ENCODE measurements at regions not wholly inside any gene's neighbourhood (a gene's known extent, or its start where the extent isn't known, plus 50 kb on each side); places are given as distances from the start of the nearest gene placed in this dataset.

GRCh38 chr21:21722731-21723130 lies 724.5 kb downstream of the NCAM2 start:
- no peak for DNase-seq (ENCODE audit: low read depth in 2 of 2)

GRCh38 chr21:21730512-21730911 lies 732.3 kb downstream of the NCAM2 start:
- DNase-seq (ENCODE audit: low read depth in 2 of 2) = no peak

GRCh38 chr21:21731626-21732025 lies 733.4 kb downstream of the NCAM2 start:
- DNase-seq (ENCODE audit: low read depth in 2 of 2) = no peak

GRCh38 chr21:21734088-21734487 lies 735.9 kb downstream of the NCAM2 start:
- DNase-seq (ENCODE audit: low read depth in 2 of 2) = no peak

- no peak for DNase-seq (ENCODE audit: low read depth in 2 of 2)
Measured at GRCh38 chr21:21737186-21737585, 739.0 kb downstream of the NCAM2 start.

- no peak for DNase-seq (ENCODE audit: low read depth in 2 of 2)
Measured at GRCh38 chr21:21740207-21740606, 742.0 kb downstream of the NCAM2 start.

GRCh38 chr21:21750124-21750825 lies 752.1 kb downstream of the NCAM2 start:
- DNase-seq (ENCODE audit: low read depth in 2 of 2) = no peak

- DNase-seq (ENCODE audit: low read depth in 2 of 2) = peak in 1 of 2 donors; percentile 0
Measured at GRCh38 chr21:21751286-21751685, 753.1 kb downstream of the NCAM2 start.

- DNase-seq (ENCODE audit: low read depth in 2 of 2) = no peak
Measured at GRCh38 chr21:21762855-21763254, 764.6 kb downstream of the NCAM2 start.

- no peak for DNase-seq (ENCODE audit: low read depth in 2 of 2)
Measured at GRCh38 chr21:21764281-21764680, 766.1 kb downstream of the NCAM2 start.

GRCh38 chr21:21767276-21767675 lies 769.1 kb downstream of the NCAM2 start:
- no peak for DNase-seq (ENCODE audit: low read depth in 2 of 2)

GRCh38 chr21:21788591-21788990 lies 790.4 kb downstream of the NCAM2 start:
- DNase-seq (ENCODE audit: low read depth in 2 of 2) = no peak

GRCh38 chr21:21801921-21802320 lies 803.7 kb downstream of the NCAM2 start:
- DNase-seq (ENCODE audit: low read depth in 2 of 2) = no peak

- no peak for DNase-seq (ENCODE audit: low read depth in 2 of 2)
Measured at GRCh38 chr21:21806711-21807597, 808.7 kb downstream of the NCAM2 start.

- DNase-seq (ENCODE audit: low read depth in 2 of 2) = no peak
Measured at GRCh38 chr21:21807598-21807903, 809.3 kb downstream of the NCAM2 start.

GRCh38 chr21:21813289-21813688 lies 815.1 kb downstream of the NCAM2 start:
- DNase-seq (ENCODE audit: low read depth in 2 of 2) = no peak

GRCh38 chr21:21813934-21814333 lies 815.7 kb downstream of the NCAM2 start:
- DNase-seq (ENCODE audit: low read depth in 2 of 2) = no peak

GRCh38 chr21:21816778-21817177 lies 818.6 kb downstream of the NCAM2 start:
- DNase-seq (ENCODE audit: low read depth in 2 of 2) = no peak

- DNase-seq (ENCODE audit: low read depth in 2 of 2) = no peak
Measured at GRCh38 chr21:21818898-21819297, 820.7 kb downstream of the NCAM2 start.

- DNase-seq (ENCODE audit: low read depth in 2 of 2) = no peak
Measured at GRCh38 chr21:21828130-21828529, 829.9 kb downstream of the NCAM2 start.

GRCh38 chr21:21831036-21831435 lies 832.8 kb downstream of the NCAM2 start:
- DNase-seq (ENCODE audit: low read depth in 2 of 2) = no peak

- no peak for DNase-seq (ENCODE audit: low read depth in 2 of 2)
Measured at GRCh38 chr21:21845901-21846300, 847.7 kb downstream of the NCAM2 start.

- DNase-seq (ENCODE audit: low read depth in 2 of 2) = no peak
Measured at GRCh38 chr21:21851205-21851604, 853.0 kb downstream of the NCAM2 start.
